ENCODE measurements at regions not wholly inside any gene's neighbourhood (a gene's known extent, or its start where the extent isn't known, plus 50 kb on each side); places are given as distances from the start of the nearest gene placed in this dataset.
"Not testable (repeated sequence)": the region's sequence is repeated elsewhere in the genome, so short reads cannot be mapped to it uniquely, and the experiment has no call there.

DNA sequence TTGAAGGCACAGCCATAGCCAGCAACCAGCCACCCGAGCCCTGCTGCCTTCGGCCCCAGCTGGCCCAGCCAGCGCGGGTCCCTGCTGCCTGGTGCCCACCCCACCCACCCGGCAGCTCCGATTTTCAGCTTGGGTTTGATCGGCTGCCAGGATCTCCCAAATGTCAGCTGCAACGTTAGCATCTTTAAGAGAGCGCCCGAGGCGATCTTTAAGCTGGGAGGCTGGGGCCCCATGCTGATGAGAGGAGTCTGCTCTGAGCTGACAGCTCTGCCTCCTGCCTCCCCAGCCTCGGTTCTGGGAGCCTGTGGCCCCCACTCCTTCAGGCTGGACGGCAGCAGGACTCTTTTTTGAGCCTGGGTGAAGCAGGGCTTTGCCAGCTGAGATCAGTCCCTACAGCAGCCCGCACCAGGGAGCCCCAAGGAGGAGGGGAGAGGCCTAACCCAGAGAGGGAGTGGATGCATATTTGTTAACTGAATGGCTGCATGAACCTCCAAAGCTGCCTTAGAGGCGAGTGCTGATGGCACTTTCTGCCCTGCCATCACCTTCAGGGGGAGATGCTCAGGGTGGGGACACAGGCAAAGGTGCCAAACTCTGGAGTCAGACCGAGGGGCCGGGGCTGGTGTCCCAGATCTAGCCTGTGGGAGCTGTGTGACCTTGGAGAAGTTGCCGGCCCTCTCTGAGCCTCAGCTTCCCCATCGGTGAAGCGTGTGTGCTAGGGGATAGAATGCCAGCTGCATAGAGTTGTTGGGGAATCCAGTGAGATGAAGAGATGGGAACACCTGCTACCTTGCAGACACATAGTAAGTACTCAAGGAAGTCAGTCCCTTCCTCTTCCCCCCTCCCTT lies 165.5 kb downstream of the C9orf50 start:
- no peak for ATAC-seq

DNA sequence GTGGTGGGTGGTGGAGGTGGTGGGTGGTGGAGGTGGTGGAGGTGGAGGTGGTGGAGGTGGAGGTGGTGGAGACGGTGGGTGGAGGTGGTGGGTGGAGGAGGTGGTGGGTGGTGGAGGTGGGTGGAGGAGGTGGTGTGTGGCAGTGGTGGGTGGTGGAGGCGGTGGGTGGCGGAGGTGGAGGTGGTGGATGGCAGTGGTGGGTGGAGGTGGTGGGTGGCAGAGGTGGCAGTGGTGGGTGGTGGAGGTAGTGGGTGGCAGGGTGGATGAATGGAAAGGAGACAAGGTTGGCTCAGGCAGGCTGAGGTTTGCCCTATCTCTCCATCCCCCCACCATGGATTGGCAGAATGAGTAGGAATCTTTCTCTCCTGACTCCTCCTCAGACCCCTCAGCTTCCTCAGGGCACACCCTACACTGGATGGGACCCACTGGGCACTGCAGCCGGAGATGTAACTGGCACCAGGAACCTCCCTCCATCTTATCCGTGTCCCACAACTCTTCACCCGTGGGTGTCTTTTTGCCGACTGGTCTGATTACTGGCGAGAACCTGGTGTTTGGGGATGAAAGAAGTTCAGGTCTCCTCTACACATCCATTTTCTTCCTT lies 166.3 kb downstream of the C9orf50 start:
- no peak for ATAC-seq

- no peak for ATAC-seq
These were observed 167.2 kb downstream of the C9orf50 start for GRCh38 chr9:129453734-129454133.

DNA sequence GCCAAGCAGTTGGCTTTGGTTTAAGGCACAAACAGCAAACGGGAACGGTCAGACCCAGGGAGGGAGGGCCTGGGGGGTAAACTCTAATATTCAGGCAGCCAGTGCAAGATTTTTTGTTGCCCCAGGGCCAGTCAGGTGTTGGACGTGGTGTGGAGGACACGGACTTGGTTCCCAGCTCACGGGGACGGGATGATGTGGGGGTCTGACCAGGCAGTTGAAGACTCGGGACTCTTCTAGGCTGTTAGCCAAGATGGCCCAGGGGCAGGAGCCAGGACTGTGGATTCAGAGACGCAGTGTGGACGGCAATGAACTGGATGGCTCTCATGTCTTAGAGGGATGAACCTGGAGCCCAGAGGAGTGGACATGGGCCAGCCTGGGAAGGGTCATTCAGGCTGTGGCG lies 169.2 kb downstream of the C9orf50 start:
- no peak for ATAC-seq

GRCh38 chr9:129451089-129451656 lies 169.7 kb downstream of the C9orf50 start:
- no peak for ATAC-seq

DNA sequence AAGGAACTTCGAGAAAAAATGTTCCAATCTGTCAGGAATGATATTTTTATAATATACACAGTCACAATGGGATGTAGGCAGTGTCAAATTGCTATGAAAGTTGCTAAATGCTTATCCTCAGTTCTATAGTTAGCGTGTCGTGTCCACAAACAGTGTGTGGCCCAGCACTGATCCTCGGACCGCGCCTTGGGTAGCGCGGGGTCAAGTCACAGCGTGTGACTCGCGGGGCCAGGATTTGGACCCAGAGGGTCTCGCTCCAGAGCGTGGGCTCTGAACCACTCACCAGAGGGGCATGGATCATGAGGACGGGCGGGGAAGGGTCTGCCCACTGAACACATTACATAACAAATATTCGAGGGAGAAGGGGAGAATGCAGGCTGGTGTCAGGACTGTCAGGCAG lies 171.8 kb downstream of the C9orf50 start:
- no peak for ATAC-seq

- ATAC-seq = no peak
These were observed 173.9 kb downstream of the C9orf50 start for GRCh38 chr9:129446828-129447550.

DNA sequence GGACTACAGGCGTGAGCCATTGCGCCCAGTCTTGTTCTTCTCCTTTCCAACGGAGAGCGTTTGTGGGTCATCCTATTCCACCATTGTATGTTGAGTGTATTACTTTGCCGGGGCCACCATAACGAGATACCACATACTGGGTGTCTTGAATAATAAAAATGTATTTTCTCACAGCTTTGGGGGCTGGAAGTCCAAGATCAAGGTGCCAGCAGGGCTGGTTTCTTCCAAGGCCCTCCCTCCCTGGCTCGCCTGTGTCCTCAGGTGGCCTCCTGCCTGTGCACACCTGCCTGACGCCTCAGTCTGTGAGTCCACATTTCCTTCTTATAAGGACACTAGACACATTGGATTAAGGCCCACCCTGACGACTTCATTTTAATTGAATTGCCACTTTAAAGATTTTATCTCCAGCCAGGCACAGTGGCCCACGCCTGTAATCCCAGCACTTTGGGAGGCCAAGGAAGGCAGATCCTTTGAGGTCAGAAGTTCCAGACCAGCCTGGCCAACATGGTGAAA lies 175.1 kb downstream of the C9orf50 start:
- no peak for ATAC-seq

DNA sequence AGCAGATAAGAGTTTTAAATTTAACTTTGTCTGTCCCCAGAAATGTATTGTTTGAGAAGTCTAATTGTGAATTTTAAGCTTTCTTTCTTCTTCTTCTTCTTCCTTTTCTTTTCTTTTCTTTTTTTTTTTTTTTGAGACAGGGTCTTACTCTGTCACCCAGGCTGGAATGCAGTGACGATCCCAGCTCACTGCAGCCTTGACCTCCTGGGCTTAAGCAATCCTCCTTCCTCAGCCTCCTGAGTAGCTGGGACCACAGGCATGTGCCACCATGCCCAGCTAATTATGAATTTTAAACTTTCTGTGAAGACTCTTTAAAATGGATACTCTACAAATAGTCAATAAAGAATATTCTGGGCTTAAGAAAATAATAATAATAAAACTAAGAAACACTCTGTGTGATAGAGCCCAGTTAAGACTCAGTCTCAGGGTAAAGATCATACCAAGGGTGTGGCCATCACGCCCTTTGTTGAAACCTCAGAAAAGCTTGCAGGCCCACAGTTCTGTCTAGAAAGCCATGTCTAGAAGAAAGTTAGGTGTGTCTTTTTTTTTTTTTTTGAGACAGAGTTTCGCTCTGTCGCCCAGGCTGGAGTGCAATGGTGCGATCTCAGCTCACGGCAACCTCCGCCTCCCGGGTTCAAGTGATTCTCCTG lies 177.3 kb downstream of the C9orf50 start:
- not testable (repeated sequence) for ATAC-seq

DNA sequence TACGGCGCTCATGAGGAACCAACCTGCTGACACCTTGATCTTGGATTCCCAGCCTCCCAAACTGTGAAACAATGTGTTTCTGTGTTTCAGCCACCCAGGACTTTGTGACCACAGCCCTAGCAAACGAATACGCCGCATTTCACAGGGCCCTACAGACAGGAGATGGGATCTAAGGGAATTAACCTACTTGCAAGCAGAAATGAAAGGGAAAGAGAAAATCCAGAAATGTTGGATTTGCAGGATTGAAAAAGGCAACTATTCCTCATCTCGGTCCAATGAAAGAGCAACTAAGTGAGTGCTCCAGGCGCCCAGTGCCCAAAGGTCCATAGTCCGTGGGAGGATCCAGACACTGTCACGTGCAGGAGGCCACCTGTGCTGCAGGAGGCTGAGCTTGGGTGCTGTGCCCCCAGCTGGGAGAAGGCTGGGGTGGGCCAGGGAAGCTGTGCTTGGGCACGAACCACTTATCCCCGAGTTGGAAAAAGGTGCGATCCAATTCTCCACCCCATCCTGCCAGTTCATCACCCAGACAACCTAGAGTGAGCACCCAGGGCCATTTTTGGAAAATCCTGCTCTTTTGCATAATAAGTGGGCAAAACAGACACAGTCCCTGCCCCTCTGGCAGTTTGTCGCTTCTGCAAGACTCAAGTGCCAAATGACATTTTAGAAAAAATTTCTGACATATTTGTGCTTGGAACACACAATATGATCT lies 177.9 kb downstream of the C9orf50 start:
- ATAC-seq = no peak

DNA sequence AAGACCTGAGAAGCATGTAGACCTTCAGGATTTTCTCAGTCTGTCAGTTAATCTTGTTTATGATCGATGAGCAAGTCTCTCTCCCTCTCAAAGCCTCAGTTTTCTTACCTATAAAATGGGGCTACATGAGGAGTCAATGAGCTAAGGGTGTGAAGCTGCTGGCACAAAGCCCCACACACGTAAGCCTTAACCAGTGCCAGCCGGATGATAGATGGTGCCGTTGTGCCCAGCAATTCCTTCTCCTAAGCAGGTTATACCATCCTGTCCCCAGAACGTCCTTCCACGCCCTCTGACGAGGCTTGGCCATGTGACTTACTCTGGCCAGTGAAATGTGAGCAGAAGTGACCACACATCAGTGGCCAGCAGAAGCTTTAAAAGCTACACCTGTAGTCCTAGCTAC lies 179.0 kb downstream of the C9orf50 start:
- peak; percentile 82 for ATAC-seq

DNA sequence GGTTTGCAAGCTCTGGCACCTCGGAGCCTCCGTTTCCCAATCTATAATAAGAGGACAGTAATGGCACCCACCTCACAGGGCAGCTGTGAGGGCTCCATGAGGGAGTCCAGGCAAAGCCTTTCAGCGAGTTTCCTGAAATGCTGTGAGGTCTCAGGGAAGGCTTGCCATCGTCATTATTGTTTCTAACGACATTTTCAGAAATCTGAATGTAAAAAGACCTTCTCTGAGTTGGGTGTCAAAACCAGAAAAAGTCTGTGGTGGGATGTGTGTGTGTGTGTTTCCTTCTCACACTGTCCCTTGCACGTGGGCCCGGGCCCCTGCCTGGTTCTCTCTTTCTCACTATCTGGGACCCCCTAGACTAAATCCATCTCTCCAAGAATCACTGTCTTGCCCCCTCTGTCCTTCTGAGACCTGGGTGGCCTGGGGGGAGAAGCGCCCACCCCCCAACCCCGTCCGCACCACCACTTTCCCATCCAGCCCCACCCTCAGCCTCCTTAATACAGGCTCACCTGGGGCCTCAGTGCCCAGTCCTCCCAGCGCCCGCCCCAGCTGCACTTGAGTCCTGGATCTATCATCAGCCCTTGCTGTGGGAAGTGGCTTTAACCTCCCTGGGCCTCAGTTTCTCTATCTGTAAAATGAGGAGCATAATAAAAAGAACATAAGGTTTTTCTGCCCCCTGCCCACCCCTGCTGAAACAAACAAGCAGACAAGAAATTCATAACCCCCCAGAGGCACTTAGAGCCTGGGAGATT lies 180.3 kb downstream of the C9orf50 start:
- no peak for ATAC-seq

GRCh38 chr9:129439242-129439641 lies 181.7 kb downstream of the C9orf50 start:
- no peak for ATAC-seq

- ATAC-seq = peak; percentile 12
These were observed 183.1 kb downstream of the C9orf50 start for GRCh38 chr9:129437626-129438323.

- peak; percentile 18 for ATAC-seq
These were observed 183.9 kb downstream of the C9orf50 start for GRCh38 chr9:129436751-129437625.

DNA sequence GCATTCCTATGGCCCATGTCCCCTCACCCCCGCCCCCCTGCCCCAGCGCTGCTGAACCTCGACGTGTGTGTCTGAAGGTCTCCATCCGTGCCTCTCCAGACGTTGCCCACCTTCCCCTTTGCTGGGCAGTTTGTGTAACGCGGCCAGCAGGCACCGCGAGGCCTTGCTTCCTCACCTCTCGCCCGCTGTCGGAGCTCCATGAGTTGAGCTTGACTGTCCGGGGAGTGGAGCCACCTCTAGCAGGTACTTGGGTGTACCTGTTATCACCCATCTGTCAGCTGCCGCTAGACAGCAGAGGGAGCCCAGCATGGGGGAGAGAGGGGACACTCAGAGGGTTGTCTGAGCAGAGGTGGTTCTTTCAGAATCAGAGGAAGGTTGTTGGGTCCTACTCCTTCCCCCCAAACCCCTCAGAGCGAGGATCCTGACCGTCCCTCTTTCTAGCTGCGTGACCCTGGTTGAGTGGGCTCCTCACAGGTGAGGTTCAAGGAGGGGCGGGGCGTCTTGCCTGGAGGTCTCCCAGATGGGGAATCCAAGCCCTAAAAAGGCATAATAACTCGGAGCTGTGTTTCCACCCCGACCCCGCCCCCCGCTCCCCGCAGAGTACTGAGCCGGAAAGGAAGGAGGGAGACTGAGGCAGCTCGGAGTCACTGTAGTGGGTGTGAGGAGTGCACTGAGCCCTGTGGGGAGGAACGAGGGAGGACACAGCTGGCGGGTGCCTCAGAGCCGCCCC lies 184.7 kb downstream of the C9orf50 start:
- ATAC-seq = no peak

DNA sequence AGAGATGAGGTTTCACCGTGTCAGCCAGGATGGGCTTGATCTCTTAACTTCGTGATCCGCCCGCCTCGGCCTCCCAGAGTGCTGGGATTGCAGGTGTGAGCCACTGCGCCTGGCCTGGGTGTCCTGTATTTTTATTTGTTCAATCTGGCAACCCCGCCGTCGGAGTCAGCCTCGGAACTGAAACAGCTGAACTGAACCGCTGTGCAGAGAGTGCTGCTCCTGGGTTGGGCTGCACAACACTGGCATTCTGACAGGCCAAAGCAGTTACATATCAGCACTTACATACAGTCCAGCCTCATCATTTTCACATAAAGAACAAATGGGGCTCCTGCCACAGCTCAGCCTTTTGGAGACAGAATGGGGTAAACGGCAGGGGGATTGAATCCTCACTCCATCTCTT lies 185.6 kb downstream of the C9orf50 start:
- no peak for ATAC-seq

DNA sequence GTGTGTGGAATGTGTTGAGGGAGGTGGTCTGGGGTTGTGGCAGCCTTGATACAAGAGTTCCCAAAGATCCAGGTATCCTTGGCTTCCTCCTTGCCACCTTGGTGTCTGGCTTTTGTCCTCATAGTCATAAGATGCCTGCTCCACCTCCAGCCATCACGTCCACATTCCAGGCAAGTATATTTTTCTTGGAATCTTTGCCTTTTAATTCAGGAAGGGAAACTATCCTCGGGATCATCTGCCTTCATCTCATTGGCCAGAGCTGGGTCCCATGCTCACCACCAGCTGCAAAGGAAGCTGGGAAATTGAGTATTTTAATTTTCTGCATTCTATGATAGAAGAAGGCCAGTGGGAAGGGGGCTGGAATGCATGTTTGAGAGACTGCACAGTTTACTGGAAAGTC lies 186.7 kb downstream of the C9orf50 start:
- ATAC-seq = no peak
